ENCODE measurements at regions not wholly inside any gene's neighbourhood (a gene's known extent, or its start where the extent isn't known, plus 50 kb on each side); places are given as distances from the start of the nearest gene placed in this dataset.
"Not testable (repeated sequence)": the region's sequence is repeated elsewhere in the genome, so short reads cannot be mapped to it uniquely, and the experiment has no call there.

GRCh38 chr2:39867268-39867667 is 88.2 kb upstream of the THUMPD2 start:
- no peak for DNase-seq

DNA sequence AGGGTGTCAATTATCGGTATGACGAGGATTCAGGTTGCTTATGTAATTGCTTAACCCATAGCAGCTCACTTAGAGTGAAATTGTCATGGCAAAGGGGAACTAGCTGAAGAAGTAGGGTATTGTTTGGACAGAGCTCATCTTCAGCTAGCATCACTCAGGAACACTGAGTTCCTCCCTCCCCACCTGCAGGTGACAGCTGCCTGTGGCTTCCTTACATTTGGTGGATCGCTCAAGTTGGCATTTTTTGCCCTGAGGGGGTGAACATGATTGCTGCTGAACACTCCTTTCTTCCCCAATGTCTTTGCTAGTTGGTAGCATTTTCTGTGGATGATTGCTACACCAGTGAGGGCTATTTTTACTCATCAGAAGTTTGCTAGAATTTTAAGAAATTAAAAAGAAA is 86.7 kb upstream of the THUMPD2 start:
- DNase-seq: no peak

GRCh38 chr2:39863672-39864071 is 84.6 kb upstream of the THUMPD2 start:
- not testable (repeated sequence) for DNase-seq

DNA sequence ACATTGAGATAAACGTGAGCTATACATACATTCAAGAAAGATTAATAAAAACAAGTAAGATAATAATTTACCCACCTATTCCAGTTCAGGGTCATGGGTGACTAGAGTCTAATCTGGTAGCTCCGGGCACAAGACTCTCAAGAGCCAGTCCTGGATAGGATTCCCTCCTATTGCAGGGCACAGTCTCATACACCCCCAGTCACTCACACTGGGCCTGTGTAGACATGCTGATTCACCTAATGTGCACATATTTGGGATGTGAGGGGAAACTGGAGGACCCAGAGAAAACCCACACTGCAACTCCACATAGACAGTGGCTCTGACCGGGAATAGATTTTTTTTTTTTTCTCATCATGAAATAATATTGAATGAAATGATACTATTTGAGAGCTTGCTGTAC is 81.5 kb upstream of the THUMPD2 start:
- no peak for DNase-seq

DNA sequence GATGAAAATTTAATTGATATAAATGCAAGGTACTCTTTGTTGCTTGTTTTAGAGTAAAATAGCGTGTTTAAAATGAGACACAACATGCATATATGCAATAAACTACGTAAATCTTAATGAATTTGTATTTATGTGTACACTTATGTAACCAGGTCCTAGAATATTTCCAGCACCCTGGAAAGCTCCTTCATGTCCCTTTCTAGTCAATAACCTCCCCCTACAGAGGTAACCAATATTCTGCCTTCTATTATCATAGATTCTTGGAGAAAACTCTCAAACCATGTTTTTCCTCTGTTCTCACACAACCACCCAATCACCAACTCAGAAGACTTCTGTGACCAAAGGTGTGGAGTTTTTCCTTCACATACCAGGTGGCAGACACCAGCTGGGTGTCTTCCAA is 79.6 kb upstream of the THUMPD2 start:
- no peak for DNase-seq

DNA sequence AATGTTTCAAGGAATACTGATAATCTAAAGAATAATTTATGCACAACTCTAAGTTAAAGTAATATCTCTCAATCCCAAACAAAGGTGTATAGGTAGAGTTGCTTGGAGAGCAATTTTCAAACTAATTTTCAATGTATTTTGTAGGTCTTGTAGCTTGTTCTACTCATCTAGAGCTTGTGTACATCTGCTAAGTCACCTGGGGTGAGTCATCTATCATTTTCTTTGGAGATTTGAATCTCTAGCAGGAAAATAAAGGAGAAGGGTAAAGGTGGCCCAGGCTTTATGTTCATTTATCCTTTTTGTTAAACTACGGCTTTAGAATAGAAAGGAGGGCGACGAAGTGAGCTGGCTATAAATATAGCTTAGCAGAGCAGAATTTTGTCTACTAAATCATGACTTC is 76.8 kb upstream of the THUMPD2 start:
- no peak for DNase-seq

DNA sequence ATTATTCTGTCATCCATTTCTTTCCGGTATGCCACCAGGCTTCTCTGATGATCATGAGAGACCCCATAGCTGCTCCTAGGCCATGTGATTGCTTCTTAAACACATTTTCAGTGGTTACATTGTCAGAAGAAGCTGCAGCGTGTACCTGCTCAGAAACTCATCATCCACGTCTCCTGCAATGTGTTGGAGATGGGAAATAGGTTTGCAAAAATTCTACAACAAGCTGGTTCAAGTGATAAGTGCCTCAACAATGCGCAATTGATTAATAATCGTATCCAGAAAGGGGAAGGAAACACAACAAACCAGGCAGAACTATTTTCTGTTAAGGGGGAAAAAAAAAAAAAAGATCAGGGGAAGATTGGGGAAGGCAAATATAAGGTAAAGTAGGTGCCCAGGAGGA is 75.7 kb upstream of the THUMPD2 start:
- no peak for DNase-seq

- DNase-seq: no peak
Measured at GRCh38 chr2:39852831-39853230, 73.8 kb upstream of the THUMPD2 start.

GRCh38 chr2:39851651-39852110 is 72.6 kb upstream of the THUMPD2 start:
- no peak for DNase-seq

GRCh38 chr2:39851251-39851650 is 72.2 kb upstream of the THUMPD2 start:
- DNase-seq: no peak

GRCh38 chr2:39849982-39850526 is 71.0 kb upstream of the THUMPD2 start:
- DNase-seq: no peak

DNA sequence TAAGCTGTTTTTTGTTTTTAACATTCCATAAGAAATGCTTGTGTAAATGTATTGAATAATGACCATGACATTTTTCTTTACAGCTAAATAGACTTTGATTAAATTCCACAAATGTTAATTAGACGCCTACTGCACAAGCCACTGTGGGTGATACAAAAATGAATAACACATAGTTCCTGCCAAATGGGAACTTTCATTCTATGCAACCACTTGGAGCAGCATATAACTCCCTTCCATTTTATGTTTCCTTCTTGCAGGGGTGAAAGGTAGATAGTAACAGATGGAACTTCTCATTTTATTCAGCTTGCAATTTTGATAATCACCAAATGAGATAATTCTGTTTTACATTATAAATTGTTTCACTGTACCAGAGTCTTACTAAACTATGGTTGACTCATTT is 70.0 kb upstream of the THUMPD2 start:
- DNase-seq: no peak

- no peak for DNase-seq
Measured at GRCh38 chr2:39845460-39846146, 66.5 kb upstream of the THUMPD2 start.

GRCh38 chr2:39839261-39839848 is 60.3 kb upstream of the THUMPD2 start:
- DNase-seq: no peak

DNA sequence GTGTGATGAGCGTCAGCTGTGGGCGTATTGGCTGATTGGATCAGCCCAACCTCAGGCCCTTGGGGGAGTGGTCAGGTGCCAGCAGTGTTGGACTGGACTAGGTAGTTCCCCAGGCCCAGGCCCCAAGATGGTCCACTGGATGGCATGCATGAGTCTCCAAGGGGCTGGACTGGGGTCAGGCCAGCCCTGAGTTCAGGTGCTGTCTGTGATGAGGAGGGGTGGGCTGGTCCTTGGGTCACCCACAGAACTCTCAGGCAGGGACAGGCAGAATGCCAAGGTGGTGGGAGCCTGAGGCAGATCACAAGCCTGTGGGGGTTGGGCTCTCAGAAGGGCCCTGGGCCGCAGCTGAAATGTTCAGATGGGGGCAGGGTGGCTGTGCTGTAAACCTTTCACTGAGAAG is 59.5 kb upstream of the THUMPD2 start:
- no peak for DNase-seq

DNA sequence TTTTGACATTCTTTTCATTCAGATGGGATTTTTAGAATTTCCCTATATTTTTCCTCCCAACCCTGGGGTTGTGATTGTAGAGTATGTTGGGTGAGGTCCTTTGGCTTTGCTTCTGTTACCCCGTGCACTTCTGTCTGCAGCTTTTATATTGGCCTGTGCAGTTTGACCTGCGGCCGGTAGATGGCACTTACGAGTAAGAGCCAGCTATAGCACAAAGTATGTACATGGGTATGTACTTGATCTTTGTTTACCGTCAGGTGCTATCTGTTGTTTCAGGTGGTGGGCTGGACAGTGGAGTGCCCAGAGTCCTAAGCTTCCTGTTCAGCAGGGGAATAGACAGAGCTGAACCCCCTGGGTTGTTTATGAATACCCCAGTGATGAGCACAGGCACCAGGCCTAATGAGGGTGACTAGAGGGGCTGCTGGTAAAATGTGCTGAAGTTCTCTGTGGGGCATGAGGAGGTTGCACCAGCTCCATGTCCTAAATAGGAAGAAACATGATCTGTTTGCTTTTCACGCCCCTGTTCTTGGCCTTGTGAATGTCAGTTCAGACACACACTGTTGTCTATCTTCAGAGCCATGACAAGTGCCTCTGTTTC is 58.9 kb upstream of the THUMPD2 start:
- no peak for DNase-seq

GRCh38 chr2:39836638-39837037 is 57.6 kb upstream of the THUMPD2 start:
- no peak for DNase-seq

GRCh38 chr2:39834426-39834825 is 55.4 kb upstream of the THUMPD2 start:
- no peak for DNase-seq

GRCh38 chr2:39830610-39831009 is 51.6 kb upstream of the THUMPD2 start:
- not testable (repeated sequence) for DNase-seq

Data from activated effector memory CD4-positive, alpha-beta T cell treated with anti-CD3 and anti-CD28 coated beads, Interleukin-2, amount 50 U/mL, for 16 hours (primary cell).